ENCODE measurements at regions not wholly inside any gene's neighbourhood (a gene's known extent, or its start where the extent isn't known, plus 50 kb on each side); places are given as distances from the start of the nearest gene placed in this dataset.

DNA sequence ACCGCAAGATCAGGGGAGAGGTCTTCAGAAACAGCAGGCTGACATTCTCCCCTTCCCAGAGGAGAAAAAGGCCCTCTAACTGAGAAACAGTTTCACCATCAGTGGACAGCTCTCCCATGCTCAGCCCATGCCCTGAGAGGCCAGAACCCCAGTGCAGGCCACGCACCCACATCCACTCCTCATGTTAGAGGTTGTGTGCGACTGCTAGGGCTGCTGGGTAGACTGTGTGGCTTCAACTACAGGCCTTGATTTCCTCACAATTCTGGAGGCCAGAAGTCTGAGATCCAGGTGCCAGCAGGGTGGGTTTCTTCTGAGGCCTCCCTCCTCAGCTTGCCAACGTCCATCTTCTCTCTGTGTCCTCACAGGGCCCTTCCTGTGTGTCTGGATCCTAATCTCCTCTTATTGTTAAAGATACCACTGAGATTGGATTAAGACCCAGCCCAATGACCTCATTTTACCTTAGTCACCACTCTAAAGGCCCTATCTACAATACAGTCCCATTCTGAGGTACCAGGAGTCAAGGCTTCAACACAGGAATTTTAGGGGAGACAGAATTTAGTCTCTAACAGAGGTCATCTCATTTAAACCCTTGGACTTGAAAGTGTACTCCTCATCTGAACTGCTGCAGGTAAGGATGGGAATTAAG is 67.7 kb upstream of the CD93 start:
- TF ChIP-seq POLR2A (IDR thresholded peaks at IDR 0.05; ENCODE audit: low read depth, low read length) (no peak), POLR2AphosphoS5 (IDR thresholded peaks at IDR 0.05; ENCODE audit: low read depth, low read length) (no peak), TAF1 (IDR thresholded peaks at IDR 0.05; ENCODE audit: low read depth, low read length) (no peak)

All from GM12891 (cell line).